MCF 10A (cell line): ENCODE measurements at regions not wholly inside any gene's neighbourhood (a gene's known extent, or its start where the extent isn't known, plus 50 kb on each side); places are given as distances from the start of the nearest gene placed in this dataset.
A peak's percentile ranks its signal among the peaks of the same experiment; 100 is the strongest.

Experiments used
- BruUV-seq: library from RNA; stranded (reverse); fragments of 400-500 nt; replicated peaks from 2 replicates; lab custom pipeline; 2021; lab: Mats Ljungman, UMichigan
- CTCF ChIA-PET: fragments of 300-600 bp; sonication (Branson Sonifier 250); formaldehyde crosslinking; extraction: SDS; loops from one replicate; lab custom pipeline; 2021; ENCODE audit warnings: antibody characterized with exemption, inconsistent platforms; lab: Yijun Ruan, JAX
- POLR2A ChIA-PET: fragments of 300-600, 350-650 bp; sonication (Branson Sonifier 250); formaldehyde crosslinking; extraction: SDS; loops from one replicate; lab custom pipeline; 2020; ENCODE audit warnings: antibody characterized with exemption, inconsistent platforms; lab: Yijun Ruan, JAX
- DNase-seq: peaks from one replicate; pipeline ENCODE4 v3.0.0-alpha.2; 2018; ENCODE audit not compliant: unreplicated experiment
- H3K27ac Mint-ChIP-seq: one replicate; pipeline ENCODE4 v1.8.0; 2022; ENCODE audit warnings: mild to moderate bottlenecking, low read depth, mixed read lengths; ENCODE audit not compliant: unreplicated experiment
- H3K27me3 Mint-ChIP-seq: one replicate; pipeline ENCODE4 v1.8.0; 2022; ENCODE audit warnings: mixed read lengths; ENCODE audit not compliant: insufficient read depth, unreplicated experiment
- H3K36me3 Mint-ChIP-seq: one replicate; pipeline ENCODE4 v1.8.0; 2022; ENCODE audit warnings: mild to moderate bottlenecking, moderate library complexity, mixed read lengths; ENCODE audit not compliant: insufficient read depth, unreplicated experiment
- H3K4me1 Mint-ChIP-seq: one replicate; pipeline ENCODE4 v1.8.0; 2022; ENCODE audit warnings: mixed read lengths; ENCODE audit not compliant: insufficient read depth, unreplicated experiment
- H3K4me3 Mint-ChIP-seq: one replicate; pipeline ENCODE4 v1.8.0; 2022; ENCODE audit warnings: mild to moderate bottlenecking, moderate library complexity, mixed read lengths; ENCODE audit not compliant: unreplicated experiment
- H3K9me3 Mint-ChIP-seq: one replicate; pipeline ENCODE4 v1.8.0; 2022; ENCODE audit warnings: mixed read lengths; ENCODE audit not compliant: unreplicated experiment
- CTCF ChIP-seq: fragments of 200-600 bp; IDR thresholded peaks from one replicate; pipeline ENCODE4 v1.8.0; 2022; ENCODE audit warnings: antibody characterized with exemption, mild to moderate bottlenecking; ENCODE audit not compliant: unreplicated experiment
- intact Hi-C: fragments of 100-400 bp; cut with micrococcal nuclease; formaldehyde crosslinking; loops from 2 replicates; pipeline ENCODE4 v1.14.1; 2022

DNA sequence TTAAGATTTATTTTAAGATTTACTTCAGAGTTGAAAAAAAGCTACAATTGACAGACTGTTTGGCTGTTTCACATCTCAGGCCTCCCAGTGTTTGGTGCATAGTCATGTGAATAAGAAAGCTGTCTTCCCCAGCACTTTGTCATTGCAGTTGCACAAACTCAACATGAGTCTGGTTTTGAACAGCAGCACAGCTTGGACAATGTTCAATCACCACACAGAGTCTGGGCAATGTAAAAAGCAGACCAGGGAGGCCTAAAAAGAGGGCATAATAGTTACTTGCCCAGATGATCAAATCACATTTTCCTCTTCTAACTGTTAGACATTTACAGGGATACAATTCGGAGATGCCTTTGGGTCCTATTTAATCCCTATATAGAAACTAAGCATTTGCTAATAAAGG is 1055.0 kb downstream of the RPA4 start:
- BruUV-seq: no TSS peak
- peaks cover 88% of the 10 kb centered on the region for H3K27me3 Mint-ChIP-seq
- no peak overlapping the region for H3K4me3 Mint-ChIP-seq
- CTCF ChIA-PET: no interaction called here
- intact Hi-C loops: no loop called here
- H3K9me3 Mint-ChIP-seq: no peaks in the 10 kb centered on the region
- DNase-seq: no peak
- TF ChIP-seq CTCF: no peak
- no peaks in the 10 kb centered on the region for H3K4me1 Mint-ChIP-seq
- H3K27ac Mint-ChIP-seq: no peak overlapping the region
- POLR2A ChIA-PET: no interaction called here
- H3K36me3 Mint-ChIP-seq: no peaks in the 10 kb centered on the region

DNA sequence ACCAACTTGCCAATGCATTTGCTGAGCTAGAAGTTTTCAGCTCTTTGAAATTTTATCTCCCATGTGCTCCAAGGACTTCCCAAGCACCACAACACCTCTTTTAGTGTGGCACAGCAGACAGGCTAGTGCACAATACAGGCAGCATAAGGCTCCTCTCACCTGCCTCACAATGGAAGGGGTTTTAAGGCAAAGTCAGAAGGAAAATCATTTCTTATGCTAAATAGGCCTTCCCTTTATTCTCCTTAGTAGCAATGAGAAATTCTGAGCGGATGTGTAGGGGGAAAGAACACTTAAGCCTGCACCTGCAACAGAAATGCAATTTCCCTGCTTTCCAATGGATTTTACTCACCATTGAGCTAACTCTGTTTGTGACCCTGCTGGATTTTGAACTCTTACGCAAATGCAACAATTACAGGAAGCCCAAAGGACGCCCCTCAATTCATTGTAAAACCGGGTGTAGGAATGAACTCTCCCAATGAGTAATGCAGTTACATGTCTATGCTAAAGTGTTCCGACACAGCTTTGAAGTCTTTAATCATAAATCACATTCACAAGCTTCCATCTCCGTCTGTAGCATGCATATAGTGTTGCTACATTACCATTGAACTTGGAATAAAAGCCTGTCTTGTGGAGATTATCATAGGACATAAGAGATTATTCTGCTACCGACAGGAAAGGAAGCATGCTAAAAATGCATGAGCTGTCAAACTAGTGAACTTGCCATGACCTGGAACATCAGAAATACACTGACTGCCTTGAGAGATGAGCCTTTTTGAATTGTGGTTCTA is 1084.9 kb downstream of the RPA4 start:
- no peak for TF ChIP-seq CTCF
- no peak overlapping the region for H3K27ac Mint-ChIP-seq
- peaks cover 58% of the 10 kb centered on the region for H3K27me3 Mint-ChIP-seq

GRCh38 chrX:97984641-97985040 is 1100.9 kb downstream of the RPA4 start:
- peak; percentile 16 for DNase-seq
- H3K4me1 Mint-ChIP-seq: peaks cover 12% of the 10 kb centered on the region
- ChIA-PET POLR2A (interaction anchor here (1.2 kb wide), 1 partner anchor 21 kb away, joined by 3 read pairs; no protein-coding TSS in a partner anchor), CTCF (no interaction called here)
- peak overlapping the region; percentile 30 for H3K4me3 Mint-ChIP-seq
- H3K9me3 Mint-ChIP-seq: no peaks in the 10 kb centered on the region
- H3K27me3 Mint-ChIP-seq: peaks cover 39% of the 10 kb centered on the region
- no peaks in the 10 kb centered on the region for H3K36me3 Mint-ChIP-seq
- no TSS peak for BruUV-seq
- H3K27ac Mint-ChIP-seq: peak overlapping the region; percentile 82
- TF ChIP-seq CTCF: no peak
- intact Hi-C loops: no loop called here

More for the DNA sequence above, 1084.9 kb downstream of the RPA4 start:
- H3K9me3 Mint-ChIP-seq: no peaks in the 10 kb centered on the region
- no peaks in the 10 kb centered on the region for H3K4me1 Mint-ChIP-seq
- DNase-seq: no peak
- POLR2A ChIA-PET: no interaction called here
- no TSS peak for BruUV-seq
- no peak overlapping the region for H3K4me3 Mint-ChIP-seq
- no peaks in the 10 kb centered on the region for H3K36me3 Mint-ChIP-seq
- intact Hi-C loops: no loop called here
- CTCF ChIA-PET: interaction anchor here (1.0 kb wide), 1 partner anchor 9 kb away, joined by 4 read pairs; no protein-coding TSS in a partner anchor

- Mint-ChIP-seq H3K4me3 (peak overlapping the region; percentile 30), H3K36me3 (no peaks in the 10 kb centered on the region), H3K27me3 (peaks cover 34% of the 10 kb centered on the region), H3K9me3 (no peaks in the 10 kb centered on the region), H3K27ac (peak overlapping the region; percentile 82), H3K4me1 (peaks cover 12% of the 10 kb centered on the region)
- intact Hi-C loops: no loop called here
- ChIA-PET CTCF (no interaction called here), POLR2A (no interaction called here)
- no peak for DNase-seq
- TSS peak; percentile 55 for BruUV-seq
- TF ChIP-seq CTCF: no peak
Measured at GRCh38 chrX:97985096-97985495, 1101.4 kb downstream of the RPA4 start.
